ENCODE measurements at regions not wholly inside any gene's neighbourhood (a gene's known extent, or its start where the extent isn't known, plus 50 kb on each side); places are given as distances from the start of the nearest gene placed in this dataset.

DNA sequence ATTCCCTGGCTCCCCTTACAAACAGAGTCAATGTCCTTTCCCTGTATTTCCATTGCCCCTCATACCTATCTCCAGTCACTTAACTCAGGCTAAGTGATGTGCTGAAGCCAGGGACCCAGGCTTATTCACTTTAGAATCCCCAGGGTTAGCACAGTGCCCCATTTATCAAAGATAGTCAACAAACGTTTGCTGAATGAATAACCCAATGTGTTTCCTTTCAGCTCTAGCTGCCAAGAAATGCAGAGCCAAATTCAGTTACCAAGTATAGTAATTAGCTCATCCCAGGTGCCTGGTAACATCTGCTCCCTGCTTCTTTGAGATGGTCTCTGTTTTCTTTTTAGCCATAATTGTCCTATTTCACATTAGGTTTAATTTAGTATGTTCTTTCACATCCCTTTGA lies 189.5 kb downstream of the PHLDA1 start:
- TF ChIP-seq, protein P1, sequence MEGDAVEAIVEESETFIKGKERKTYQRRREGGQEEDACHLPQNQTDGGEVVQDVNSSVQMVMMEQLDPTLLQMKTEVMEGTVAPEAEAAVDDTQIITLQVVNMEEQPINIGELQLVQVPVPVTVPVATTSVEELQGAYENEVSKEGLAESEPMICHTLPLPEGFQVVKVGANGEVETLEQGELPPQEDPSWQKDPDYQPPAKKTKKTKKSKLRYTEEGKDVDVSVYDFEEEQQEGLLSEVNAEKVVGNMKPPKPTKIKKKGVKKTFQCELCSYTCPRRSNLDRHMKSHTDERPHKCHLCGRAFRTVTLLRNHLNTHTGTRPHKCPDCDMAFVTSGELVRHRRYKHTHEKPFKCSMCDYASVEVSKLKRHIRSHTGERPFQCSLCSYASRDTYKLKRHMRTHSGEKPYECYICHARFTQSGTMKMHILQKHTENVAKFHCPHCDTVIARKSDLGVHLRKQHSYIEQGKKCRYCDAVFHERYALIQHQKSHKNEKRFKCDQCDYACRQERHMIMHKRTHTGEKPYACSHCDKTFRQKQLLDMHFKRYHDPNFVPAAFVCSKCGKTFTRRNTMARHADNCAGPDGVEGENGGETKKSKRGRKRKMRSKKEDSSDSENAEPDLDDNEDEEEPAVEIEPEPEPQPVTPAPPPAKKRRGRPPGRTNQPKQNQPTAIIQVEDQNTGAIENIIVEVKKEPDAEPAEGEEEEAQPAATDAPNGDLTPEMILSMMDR (conservative IDR thresholded peaks at IDR 0.05 in 1 of 2, IDR thresholded peaks at IDR 0.05 in 1 of 2; ENCODE audit: low read depth in 1 of 2, low read length in 2 of 2), result no peak
- no peak for TF ChIP-seq EZH2 (IDR thresholded peaks at IDR 0.05; ENCODE audit: low read length, missing control alignments)
